Liver (tissue), 8 donors: ENCODE measurements at regions not wholly inside any gene's neighbourhood (a gene's known extent, or its start where the extent isn't known, plus 50 kb on each side); places are given as distances from the start of the nearest gene placed in this dataset.

Experiments used
- DNase-seq: peaks from one replicate; pipeline ENCODE4 v3.0.0-alpha.2; 2017; ENCODE audit warnings: low spot score
- H3K27ac ChIP-seq, 2 donors: one replicate each; pipeline ENCODE4 v1.7.0; 2013; ENCODE audit warnings: inconsistent platforms in 2 of 2, low read length in 2 of 2, control low read depth in 1 of 2, low read depth in 1 of 2, mild to moderate bottlenecking in 1 of 2
- H3K27me3 ChIP-seq, 4 donors: one replicate each; pipeline versions ENCODE4 v1.6.1 to v1.7.0; 2013; ENCODE audit warnings: low read length in 3 of 4, inconsistent platforms in 1 of 4, mild to moderate bottlenecking in 1 of 4, moderate library complexity in 1 of 4; ENCODE audit not compliant: control insufficient read depth in 4 of 4, insufficient read depth in 4 of 4
- H3K36me3 ChIP-seq, 4 donors: one replicate each; pipeline versions ENCODE4 v1.6.1 to v1.7.0; 2013; ENCODE audit warnings: low read length in 3 of 4, mild to moderate bottlenecking in 3 of 4, low read depth in 1 of 4, moderate library complexity in 1 of 4; ENCODE audit not compliant: control insufficient read depth in 4 of 4, insufficient read depth in 3 of 4
- H3K4me1 ChIP-seq, 4 donors: one replicate each; pipeline versions ENCODE4 v1.6.1 to v1.7.0; 2013; ENCODE audit warnings: low read length in 3 of 4, mild to moderate bottlenecking in 3 of 4, moderate library complexity in 1 of 4; ENCODE audit not compliant: control insufficient read depth in 4 of 4, insufficient read depth in 4 of 4
- H3K4me3 ChIP-seq, 3 donors: one replicate each; pipeline versions ENCODE4 v1.6.1 to v1.7.0; 2013; ENCODE audit warnings: low read length in 3 of 3, control low read depth in 1 of 3, low read depth in 1 of 3, mild to moderate bottlenecking in 1 of 3
- H3K9ac ChIP-seq, 2 donors: one replicate each; pipeline ENCODE4 v1.7.0; 2013; ENCODE audit warnings: low read length in 2 of 2, mild to moderate bottlenecking in 2 of 2, moderate library complexity in 2 of 2, control low read depth in 1 of 2, low read depth in 1 of 2
- H3K9me3 ChIP-seq, 4 donors: one replicate each; pipeline versions ENCODE4 v1.6.1 to v1.7.0; 2013; ENCODE audit warnings: low read length in 3 of 4; ENCODE audit not compliant: control insufficient read depth in 4 of 4
- CTCF ChIP-seq: fragments of 150-350 bp; IDR thresholded peaks from 2 replicates; pipeline ENCODE4 v1.5.1; 2017; ENCODE audit warnings: improper control_type of control experiment, low read depth, low read length; ENCODE audit not compliant: missing input control
- EGR1 ChIP-seq, 2 donors: IDR thresholded peaks; 2 replicates each; pipeline ENCODE4 v1.6.1; 2016 to 2018; ENCODE audit warnings: antibody characterized with exemption in 2 of 2, low read depth in 2 of 2
- FOXA1 ChIP-seq: IDR thresholded peaks from 2 replicates; pipeline ENCODE4 v1.6.1; 2016; ENCODE audit warnings: antibody characterized with exemption
- FOXA2 ChIP-seq: IDR thresholded peaks from 2 replicates; pipeline ENCODE4 v1.6.1; 2016; ENCODE audit warnings: antibody characterized with exemption
- HNF4A ChIP-seq, 2 donors: conservative IDR thresholded peaks; 2 replicates each; pipeline ENCODE4 v1.6.1; 2016; ENCODE audit warnings: antibody characterized with exemption in 2 of 2, mild to moderate bottlenecking in 2 of 2
- HNF4G ChIP-seq: IDR thresholded peaks from 2 replicates; pipeline ENCODE4 v1.6.1; 2016; ENCODE audit warnings: antibody characterized with exemption
- MAX ChIP-seq: IDR thresholded peaks from 2 replicates; pipeline ENCODE4 v1.6.1; 2016; ENCODE audit warnings: antibody characterized with exemption
- NR2F2 ChIP-seq: IDR thresholded peaks from 2 replicates; pipeline ENCODE4 v1.6.1; 2016; ENCODE audit warnings: antibody characterized with exemption
- RAD21 ChIP-seq, 2 donors: IDR thresholded peaks; 2 replicates each; pipeline ENCODE4 v1.6.1; 2016; ENCODE audit warnings: antibody characterized with exemption in 2 of 2, mild to moderate bottlenecking in 2 of 2
- REST ChIP-seq: IDR thresholded peaks from 2 replicates; pipeline ENCODE4 v1.6.1; 2016; ENCODE audit warnings: antibody characterized with exemption, mild to moderate bottlenecking
- RXRA ChIP-seq, 2 donors: IDR thresholded peaks; 2 replicates each; pipeline ENCODE4 v1.6.1; 2017 to 2018; ENCODE audit warnings: antibody characterized with exemption in 2 of 2, mild to moderate bottlenecking in 1 of 2
- SP1 ChIP-seq: IDR thresholded peaks from 2 replicates; pipeline ENCODE4 v1.6.1; 2018; ENCODE audit warnings: antibody characterized with exemption, mild to moderate bottlenecking
- TAF1 ChIP-seq: conservative IDR thresholded peaks from 2 replicates; pipeline ENCODE4 v1.6.1; 2016; ENCODE audit warnings: antibody characterized with exemption, mild to moderate bottlenecking
- YY1 ChIP-seq: IDR thresholded peaks from 2 replicates; pipeline ENCODE4 v1.6.1; 2016; ENCODE audit warnings: antibody characterized with exemption, mild to moderate bottlenecking
- WGBS: extraction: QIAGEN DNeasy Blood & Tissue Kit; methylation state at CpG from one replicate; pipeline ENCODE4 v1.1.7; 2013; 5-methylcytosine and 5-hydroxymethylcytosine counted together
- donor health status: healthy.
- donor health status: healthy.
- donor health status: healthy.
- donor health status: healthy.
- donor health status: healthy.

- H3K36me3 ChIP-seq = no peaks in the 10 kb centered on the region
- TF ChIP-seq RAD21 (IDR thresholded peaks at IDR 0.05) (peak; percentile 89 to 96), SP1 (no peak), FOXA1 (no peak), REST (no peak), NR2F2 (no peak), RXRA (IDR thresholded peaks at IDR 0.05) (no peak), YY1 (peak; percentile 18), MAX (no peak), HNF4A (conservative IDR thresholded peaks at IDR 0.05) (no peak), TAF1 (no peak), CTCF (peak; percentile 94), FOXA2 (no peak), EGR1 (IDR thresholded peaks at IDR 0.05; ENCODE audit: low read depth in 2 of 2) (no peak)
- peak; percentile 68 for DNase-seq
- no peak overlapping the region for H3K4me3 ChIP-seq
- no peaks in the 10 kb centered on the region for H3K4me1 ChIP-seq
- no peaks in the 10 kb centered on the region for H3K27me3 ChIP-seq
- H3K27ac ChIP-seq = no peak overlapping the region
- H3K9ac ChIP-seq = no peak overlapping the region
- H3K9me3 ChIP-seq = no peaks in the 10 kb centered on the region
- 15% methylated on average over 17 of the region's 17 CpGs for WGBS
Measured at GRCh38 chr6:164927288-164928056, 381.9 kb downstream of the C6orf118 start.

- H3K36me3 ChIP-seq = no peaks in the 10 kb centered on the region
Measured at GRCh38 chr6:164926686-164927085, 382.7 kb downstream of the C6orf118 start.

More at GRCh38 chr6:164926686-164927085, 382.7 kb downstream of the C6orf118 start:
- H3K4me3 ChIP-seq = no peak overlapping the region
- H3K9ac ChIP-seq = no peak overlapping the region
- no peak overlapping the region for H3K27ac ChIP-seq
- no peak for TF ChIP-seq SP1
- TF ChIP-seq HNF4G = no peak
- no peaks in the 10 kb centered on the region for H3K4me1 ChIP-seq
- no peaks in the 10 kb centered on the region for H3K27me3 ChIP-seq
- DNase-seq = no peak
- no peaks in the 10 kb centered on the region for H3K9me3 ChIP-seq
- WGBS = 74% methylated on average over 2 of the region's 2 CpGs
